ENCODE measurements at regions not wholly inside any gene's neighbourhood (a gene's known extent, or its start where the extent isn't known, plus 50 kb on each side); places are given as distances from the start of the nearest gene placed in this dataset.

DNA sequence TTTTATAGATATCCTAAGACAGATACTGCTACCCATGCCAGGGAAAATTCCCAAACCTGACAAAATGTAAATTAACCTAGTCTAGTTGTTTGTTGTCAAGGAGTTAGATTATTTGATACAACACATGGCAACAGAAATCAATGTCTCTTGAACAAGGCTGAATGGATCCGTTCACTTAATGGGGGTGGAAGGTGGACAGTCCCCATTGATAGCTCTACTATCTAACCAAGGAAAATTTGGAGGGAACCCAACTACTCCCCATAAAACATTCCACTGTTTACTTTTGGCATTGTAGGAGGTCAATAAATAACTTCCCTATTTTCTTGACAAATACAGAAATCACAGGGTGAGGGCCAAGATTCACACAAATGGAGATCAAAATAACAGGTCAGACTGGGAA, 117.9 kb upstream of the GRIA4 start:
- H3K4me3 ChIP-seq (ENCODE audit: low read depth, low read length): no peak overlapping the region
- DNase-seq (ENCODE audit: low read depth): no peak
- TF ChIP-seq, protein P1, sequence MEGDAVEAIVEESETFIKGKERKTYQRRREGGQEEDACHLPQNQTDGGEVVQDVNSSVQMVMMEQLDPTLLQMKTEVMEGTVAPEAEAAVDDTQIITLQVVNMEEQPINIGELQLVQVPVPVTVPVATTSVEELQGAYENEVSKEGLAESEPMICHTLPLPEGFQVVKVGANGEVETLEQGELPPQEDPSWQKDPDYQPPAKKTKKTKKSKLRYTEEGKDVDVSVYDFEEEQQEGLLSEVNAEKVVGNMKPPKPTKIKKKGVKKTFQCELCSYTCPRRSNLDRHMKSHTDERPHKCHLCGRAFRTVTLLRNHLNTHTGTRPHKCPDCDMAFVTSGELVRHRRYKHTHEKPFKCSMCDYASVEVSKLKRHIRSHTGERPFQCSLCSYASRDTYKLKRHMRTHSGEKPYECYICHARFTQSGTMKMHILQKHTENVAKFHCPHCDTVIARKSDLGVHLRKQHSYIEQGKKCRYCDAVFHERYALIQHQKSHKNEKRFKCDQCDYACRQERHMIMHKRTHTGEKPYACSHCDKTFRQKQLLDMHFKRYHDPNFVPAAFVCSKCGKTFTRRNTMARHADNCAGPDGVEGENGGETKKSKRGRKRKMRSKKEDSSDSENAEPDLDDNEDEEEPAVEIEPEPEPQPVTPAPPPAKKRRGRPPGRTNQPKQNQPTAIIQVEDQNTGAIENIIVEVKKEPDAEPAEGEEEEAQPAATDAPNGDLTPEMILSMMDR (conservative IDR thresholded peaks at IDR 0.05; ENCODE audit: low read depth, low read length): no peak

DNA sequence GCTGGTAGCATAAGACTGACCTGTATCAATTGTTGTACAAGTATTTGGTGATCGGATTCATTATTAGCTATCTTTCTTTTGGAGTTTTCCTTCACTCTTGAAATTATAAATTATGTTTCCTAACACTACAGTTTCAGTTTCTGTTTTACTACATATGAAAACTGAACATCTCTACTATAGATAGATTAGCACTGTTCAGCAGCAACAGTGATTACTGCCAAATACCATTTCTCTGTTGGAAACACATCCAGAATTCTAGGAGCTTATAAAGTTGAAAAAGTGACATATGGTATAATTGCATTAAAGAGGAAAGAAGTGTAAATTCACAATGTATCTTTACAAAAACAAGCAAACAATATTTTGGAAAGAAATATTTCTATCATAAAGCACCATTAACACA, 118.5 kb upstream of the GRIA4 start:
- no peak overlapping the region for H3K4me3 ChIP-seq (ENCODE audit: low read depth, low read length)
- TF ChIP-seq, protein P1 (conservative IDR thresholded peaks at IDR 0.05; ENCODE audit: low read depth, low read length): no peak
- DNase-seq (ENCODE audit: low read depth): no peak

DNA sequence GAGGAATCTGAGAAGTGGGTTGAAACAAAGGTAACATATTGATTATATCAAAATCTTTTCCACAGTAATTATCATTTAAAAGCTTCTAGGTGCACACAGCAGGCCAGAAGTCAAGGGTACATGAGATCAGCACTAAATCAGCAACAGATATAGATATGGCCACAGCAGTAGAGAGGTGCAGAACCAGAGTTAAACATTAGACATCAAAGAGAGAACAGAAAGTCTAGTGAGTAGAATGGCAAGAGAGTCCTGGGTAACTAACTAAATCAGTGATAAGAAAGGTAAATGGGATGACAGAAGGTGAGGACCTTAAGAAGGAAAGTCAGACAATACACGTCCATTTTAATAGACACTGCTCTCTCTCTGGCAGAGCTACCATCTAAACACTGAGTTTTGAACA, 119.5 kb upstream of the GRIA4 start:
- no peak for DNase-seq (ENCODE audit: low read depth)
- TF ChIP-seq, protein P1 (conservative IDR thresholded peaks at IDR 0.05; ENCODE audit: low read depth, low read length): no peak
- no peak overlapping the region for H3K4me3 ChIP-seq (ENCODE audit: low read depth, low read length)

DNA sequence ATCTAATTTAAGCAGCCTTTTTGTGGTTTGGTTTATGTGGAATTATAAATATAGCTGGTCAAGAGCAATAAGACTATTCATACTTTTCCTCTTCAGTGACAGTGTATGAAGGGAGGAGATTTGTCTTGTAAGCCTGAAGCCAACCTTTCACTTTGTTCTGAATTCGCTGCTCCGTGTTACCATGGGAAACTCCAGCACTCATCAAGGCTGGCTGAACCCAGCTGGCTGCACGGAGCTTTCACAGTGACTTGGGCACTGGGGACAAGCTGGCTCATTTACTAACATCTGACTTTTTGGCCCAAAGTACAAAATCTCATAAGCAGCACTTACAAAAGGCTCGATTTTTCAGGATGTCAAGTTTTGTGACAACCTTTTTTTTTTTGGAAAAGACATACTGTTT, 120.4 kb upstream of the GRIA4 start:
- H3K4me3 ChIP-seq (ENCODE audit: low read depth, low read length): no peak overlapping the region
- TF ChIP-seq, protein P1 (conservative IDR thresholded peaks at IDR 0.05; ENCODE audit: low read depth, low read length): no peak
- peak; percentile 15 for DNase-seq (ENCODE audit: low read depth)

DNA sequence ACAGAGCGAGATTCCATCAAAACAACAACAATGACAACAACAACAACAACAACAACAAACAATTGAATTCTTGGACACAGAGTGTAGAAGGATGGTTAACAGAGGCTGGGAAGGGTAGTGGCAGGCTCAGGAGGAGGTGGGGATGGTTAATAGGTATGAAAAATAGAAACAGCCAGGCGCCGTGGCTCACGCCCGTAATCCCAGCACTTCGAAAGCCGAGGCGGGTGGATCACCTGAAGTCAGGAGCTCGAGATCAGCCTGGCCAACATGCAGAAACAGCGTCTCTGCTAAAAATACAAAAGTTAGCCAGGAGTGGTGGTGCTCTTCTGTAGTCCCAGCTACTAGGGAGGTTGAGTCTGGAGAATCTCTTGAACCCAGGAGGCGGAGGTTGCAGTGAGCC, 122.9 kb upstream of the GRIA4 start:
- DNase-seq (ENCODE audit: low read depth): no peak
- no peak overlapping the region for H3K4me3 ChIP-seq (ENCODE audit: low read depth, low read length)
- TF ChIP-seq, protein P1 (conservative IDR thresholded peaks at IDR 0.05; ENCODE audit: low read depth, low read length): no peak

DNA sequence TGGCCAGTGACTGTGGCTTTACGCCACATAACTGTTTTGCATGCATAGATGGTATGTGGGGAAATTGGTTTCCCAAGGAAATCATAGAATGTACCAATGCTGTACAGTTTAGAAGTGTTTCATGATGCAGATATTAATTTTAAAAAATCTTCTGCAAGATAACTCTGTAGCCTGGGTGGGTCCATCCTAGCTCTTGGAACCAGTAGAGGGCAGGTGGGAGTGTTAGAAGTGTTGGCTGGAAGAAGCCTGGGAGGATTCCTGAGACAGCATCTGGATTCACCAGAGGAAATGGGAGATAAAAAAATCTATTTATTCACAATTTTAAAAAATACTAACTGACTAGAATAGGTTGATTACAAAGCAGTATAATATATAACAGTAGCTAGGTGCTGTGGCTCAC, 139.9 kb upstream of the GRIA4 start:
- no peak for DNase-seq (ENCODE audit: low read depth)
- TF ChIP-seq, protein P1 (conservative IDR thresholded peaks at IDR 0.05; ENCODE audit: low read depth, low read length): no peak
- H3K4me3 ChIP-seq (ENCODE audit: low read depth, low read length): no peak overlapping the region

DNA sequence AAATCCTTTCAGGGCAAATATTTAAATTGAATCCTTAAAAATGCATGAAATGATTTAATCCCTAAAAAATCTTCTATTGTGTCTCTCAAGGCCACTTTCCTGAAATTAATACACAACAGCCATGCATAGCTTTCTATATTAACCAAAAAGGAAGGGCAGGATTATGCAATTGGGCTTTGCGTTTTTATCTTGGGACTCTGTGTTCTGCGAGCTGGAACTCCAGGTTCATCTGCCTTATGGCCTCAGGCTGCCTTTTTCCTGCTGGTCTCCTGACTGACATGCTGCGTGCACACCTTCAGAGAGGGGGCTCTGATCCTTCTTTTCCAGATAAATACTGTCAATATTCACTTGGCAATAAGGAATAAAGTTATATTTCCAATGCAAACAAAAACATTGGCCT, 141.7 kb upstream of the GRIA4 start:
- no peak overlapping the region for H3K4me3 ChIP-seq (ENCODE audit: low read depth, low read length)
- TF ChIP-seq, protein P1 (conservative IDR thresholded peaks at IDR 0.05; ENCODE audit: low read depth, low read length): no peak
- DNase-seq (ENCODE audit: low read depth): no peak
